GM19397 (cell line): ENCODE measurements at regions not wholly inside any gene's neighbourhood (a gene's known extent, or its start where the extent isn't known, plus 50 kb on each side); places are given as distances from the start of the nearest gene placed in this dataset.
"Not testable (repeated sequence)": the region's sequence is repeated elsewhere in the genome, so short reads cannot be mapped to it uniquely, and the experiment has no call there.

ENCODE experiments used
- ATAC-seq: cut with Tn5 transposase; IDR thresholded peaks from one replicate; pipeline ENCODE4 v1.9.1; 2021; ENCODE audit warnings: mild to moderate bottlenecking, moderate library complexity; ENCODE audit not compliant: unreplicated experiment

- no peak for ATAC-seq
Measured at GRCh38 chr6:145275019-145275418, 460.3 kb downstream of the EPM2A start.

GRCh38 chr6:145275787-145276186, 459.5 kb downstream of the EPM2A start:
- ATAC-seq = no peak

GRCh38 chr6:145276756-145277155, 458.6 kb downstream of the EPM2A start:
- no peak for ATAC-seq

GRCh38 chr6:145277358-145278086, 457.8 kb downstream of the EPM2A start:
- ATAC-seq = no peak

- no peak for ATAC-seq
Measured at GRCh38 chr6:145278163-145278807, 457.0 kb downstream of the EPM2A start.

GRCh38 chr6:145279551-145279950, 455.8 kb downstream of the EPM2A start:
- ATAC-seq = no peak

GRCh38 chr6:145279993-145280392, 455.3 kb downstream of the EPM2A start:
- no peak for ATAC-seq

- ATAC-seq = not testable (repeated sequence)
Measured at GRCh38 chr6:145283209-145283608, 452.1 kb downstream of the EPM2A start.

- ATAC-seq = no peak
Measured at GRCh38 chr6:145283856-145284255, 451.5 kb downstream of the EPM2A start.

- no peak for ATAC-seq
Measured at GRCh38 chr6:145286916-145287315, 448.4 kb downstream of the EPM2A start.

GRCh38 chr6:145289573-145289972, 445.7 kb downstream of the EPM2A start:
- ATAC-seq = no peak

GRCh38 chr6:145290122-145290521, 445.2 kb downstream of the EPM2A start:
- ATAC-seq = no peak

GRCh38 chr6:145292066-145292465, 443.3 kb downstream of the EPM2A start:
- no peak for ATAC-seq

- ATAC-seq = no peak
Measured at GRCh38 chr6:145294942-145295341, 440.4 kb downstream of the EPM2A start.

GRCh38 chr6:145295746-145296145, 439.6 kb downstream of the EPM2A start:
- ATAC-seq = no peak

GRCh38 chr6:145305670-145306069, 429.6 kb downstream of the EPM2A start:
- ATAC-seq = no peak

GRCh38 chr6:145306489-145306888, 428.8 kb downstream of the EPM2A start:
- no peak for ATAC-seq

- no peak for ATAC-seq
Measured at GRCh38 chr6:145309842-145310535, 425.3 kb downstream of the EPM2A start.

GRCh38 chr6:145312481-145312880, 422.8 kb downstream of the EPM2A start:
- ATAC-seq = no peak

GRCh38 chr6:145313041-145313855, 422.1 kb downstream of the EPM2A start:
- no peak for ATAC-seq

GRCh38 chr6:145315982-145316600, 419.2 kb downstream of the EPM2A start:
- no peak for ATAC-seq
